ENCODE measurements at regions not wholly inside any gene's neighbourhood (a gene's known extent, or its start where the extent isn't known, plus 50 kb on each side); places are given as distances from the start of the nearest gene placed in this dataset.

DNA sequence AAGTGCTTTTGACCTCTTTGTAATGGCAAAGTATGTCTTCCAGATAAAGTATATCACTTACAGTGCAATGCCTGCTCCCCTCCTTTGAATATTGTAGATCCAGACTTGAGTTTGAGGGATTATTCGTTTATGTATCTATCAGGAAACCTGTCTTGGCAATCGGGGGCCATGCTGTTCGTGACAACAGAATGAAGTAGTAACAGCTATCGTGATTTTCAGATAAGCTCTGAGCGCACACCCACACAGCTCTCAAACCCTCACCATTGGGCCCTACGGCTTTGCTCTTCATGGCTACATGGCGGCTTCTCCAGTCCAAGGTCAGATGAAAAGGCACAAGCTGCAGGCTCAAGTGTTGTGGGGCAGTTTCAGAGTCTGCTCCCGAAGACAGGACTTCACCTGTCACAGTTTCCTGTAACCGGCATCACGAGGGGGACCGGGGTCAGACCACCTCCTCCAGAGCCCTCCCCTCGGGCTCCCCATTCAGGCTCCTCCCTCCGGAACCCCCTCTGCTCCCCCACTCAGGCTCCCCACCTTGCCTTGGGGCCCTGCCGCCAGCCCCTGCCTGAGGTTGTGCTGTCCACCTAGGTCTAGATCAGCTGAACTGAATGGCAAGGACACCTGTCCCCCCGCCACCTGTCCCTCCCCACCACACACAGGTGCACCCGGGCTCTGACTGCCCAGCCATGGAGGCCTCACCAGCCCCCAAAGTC, 292.5 kb upstream of the SALL3 start:
- POLR2A ChIA-PET, result no interaction called here
- CTCF ChIA-PET, result no interaction called here

DNA sequence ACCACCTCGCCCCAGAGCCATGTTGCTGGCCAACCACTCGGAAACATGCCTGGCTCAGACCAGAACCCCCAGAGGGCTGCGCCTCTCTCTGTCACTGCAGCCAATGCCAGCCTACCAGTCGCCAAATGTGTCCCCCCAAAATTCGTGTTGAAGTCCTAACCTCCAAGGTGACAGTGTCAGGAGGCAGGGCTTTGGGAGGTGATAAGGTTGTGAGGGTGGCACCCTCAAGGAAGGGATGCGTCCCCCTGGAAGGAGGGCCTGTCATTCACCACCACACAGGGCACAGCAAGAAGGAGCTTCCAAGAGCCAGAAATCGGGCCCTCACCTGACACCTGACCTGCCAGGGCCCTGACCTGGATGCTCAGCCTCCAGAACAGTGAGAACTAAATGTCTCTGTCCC, 291.9 kb upstream of the SALL3 start:
- ChIA-PET POLR2A (no interaction called here), CTCF (no interaction called here)

DNA sequence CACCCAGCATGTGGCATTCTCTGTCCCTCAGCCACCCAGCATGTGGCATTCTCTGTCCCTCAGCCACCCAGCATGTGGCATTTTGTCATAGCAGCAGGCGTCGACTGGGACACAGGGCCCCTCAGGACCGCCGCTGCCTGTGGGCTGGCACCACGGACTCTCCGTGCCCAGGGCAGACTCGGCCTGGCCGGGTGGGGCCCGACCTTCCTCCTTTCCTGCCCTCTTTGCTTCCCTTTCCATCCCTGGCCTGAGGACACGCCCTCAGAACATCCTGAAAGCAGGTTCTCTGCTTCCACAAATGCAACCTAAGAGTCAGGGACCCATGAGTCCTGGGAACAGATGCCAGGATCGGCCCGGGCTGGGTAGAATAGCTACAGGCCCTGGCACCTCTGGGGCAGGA, 291.4 kb upstream of the SALL3 start:
- POLR2A ChIA-PET, result no interaction called here
- CTCF ChIA-PET, result no interaction called here

DNA sequence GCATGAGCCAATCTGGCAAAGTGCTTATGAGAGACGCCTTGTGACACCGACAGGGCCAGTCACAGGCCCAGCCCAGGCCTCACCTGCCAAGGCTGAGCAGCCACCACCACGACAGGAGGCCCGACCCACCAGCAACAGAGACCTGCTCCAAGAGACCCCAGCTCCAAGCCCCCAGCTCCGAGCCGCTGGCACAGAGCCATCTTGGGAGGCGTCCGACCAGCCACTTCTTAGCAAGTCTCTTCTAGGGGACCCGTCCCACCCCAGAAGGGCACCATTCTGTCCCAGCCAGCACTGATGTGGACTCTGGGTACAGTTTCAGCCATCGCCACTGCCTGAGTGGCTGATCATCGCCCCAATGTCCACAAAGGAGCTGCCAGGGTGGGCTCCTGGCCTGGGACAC, 290.7 kb upstream of the SALL3 start:
- CTCF ChIA-PET, result interaction anchor here (0.6 kb wide), 1 partner anchor 14 kb away, joined by 3 read pairs; no protein-coding TSS in a partner anchor
- POLR2A ChIA-PET, result no interaction called here

DNA sequence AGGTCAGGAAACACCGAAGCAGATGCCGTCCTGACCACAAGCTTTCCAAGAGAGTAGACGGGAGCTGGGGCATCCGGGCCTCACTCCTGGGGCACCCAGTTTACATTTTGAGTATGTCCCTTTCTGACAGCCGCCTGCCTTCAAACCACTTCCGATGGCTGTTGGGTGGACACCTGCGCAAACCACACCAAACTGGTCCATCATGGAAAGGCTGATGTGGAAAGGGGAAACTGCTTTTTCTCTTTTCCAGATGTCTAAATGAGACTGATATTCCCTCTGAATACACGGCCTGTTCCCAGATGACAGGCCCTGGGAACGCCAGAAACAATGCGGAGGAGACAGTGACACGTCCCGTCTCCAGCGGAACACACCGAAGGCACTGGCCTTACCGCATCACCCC, 290.0 kb upstream of the SALL3 start:
- CTCF ChIA-PET, result no interaction called here
- POLR2A ChIA-PET, result no interaction called here

DNA sequence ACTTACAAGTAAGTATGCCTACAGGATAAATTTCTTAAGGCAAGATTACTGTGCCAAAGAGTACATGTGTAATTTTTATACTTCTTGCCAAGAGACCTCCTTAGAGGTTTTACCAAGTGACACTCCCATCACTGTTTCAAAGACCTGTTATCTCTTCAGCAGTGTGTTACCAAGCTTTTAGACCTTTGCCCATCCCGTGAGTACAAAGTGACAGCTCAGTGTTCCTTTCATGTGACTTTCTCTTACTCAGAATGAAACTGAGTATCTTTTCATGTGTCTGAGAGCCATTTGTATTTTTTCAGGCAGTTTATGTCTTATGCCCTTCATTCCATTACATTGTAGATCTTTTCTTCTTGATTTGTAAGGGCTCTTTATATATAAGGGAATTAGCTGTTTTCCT, 287.5 kb upstream of the SALL3 start:
- POLR2A ChIA-PET, result no interaction called here
- CTCF ChIA-PET, result no interaction called here

DNA sequence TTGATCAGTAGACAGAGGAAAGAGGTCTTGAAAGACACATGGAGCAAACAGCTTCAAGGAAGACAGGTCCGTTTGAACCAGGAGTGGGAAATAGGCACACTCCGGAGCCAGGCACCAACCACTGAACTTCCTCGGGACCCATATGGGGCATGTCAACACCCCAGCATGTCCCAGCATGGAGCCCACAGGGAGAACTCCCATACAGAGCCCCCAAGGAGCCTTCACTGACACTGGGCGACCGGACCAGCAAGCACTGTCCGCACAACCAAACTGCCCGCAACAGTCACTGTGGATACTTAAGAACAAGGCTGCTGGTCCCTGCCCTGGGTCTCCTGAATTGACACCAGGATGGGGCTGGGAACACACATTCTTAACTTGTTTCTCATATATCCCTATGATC, 286.2 kb upstream of the SALL3 start:
- ChIA-PET CTCF (no interaction called here), POLR2A (no interaction called here)

DNA sequence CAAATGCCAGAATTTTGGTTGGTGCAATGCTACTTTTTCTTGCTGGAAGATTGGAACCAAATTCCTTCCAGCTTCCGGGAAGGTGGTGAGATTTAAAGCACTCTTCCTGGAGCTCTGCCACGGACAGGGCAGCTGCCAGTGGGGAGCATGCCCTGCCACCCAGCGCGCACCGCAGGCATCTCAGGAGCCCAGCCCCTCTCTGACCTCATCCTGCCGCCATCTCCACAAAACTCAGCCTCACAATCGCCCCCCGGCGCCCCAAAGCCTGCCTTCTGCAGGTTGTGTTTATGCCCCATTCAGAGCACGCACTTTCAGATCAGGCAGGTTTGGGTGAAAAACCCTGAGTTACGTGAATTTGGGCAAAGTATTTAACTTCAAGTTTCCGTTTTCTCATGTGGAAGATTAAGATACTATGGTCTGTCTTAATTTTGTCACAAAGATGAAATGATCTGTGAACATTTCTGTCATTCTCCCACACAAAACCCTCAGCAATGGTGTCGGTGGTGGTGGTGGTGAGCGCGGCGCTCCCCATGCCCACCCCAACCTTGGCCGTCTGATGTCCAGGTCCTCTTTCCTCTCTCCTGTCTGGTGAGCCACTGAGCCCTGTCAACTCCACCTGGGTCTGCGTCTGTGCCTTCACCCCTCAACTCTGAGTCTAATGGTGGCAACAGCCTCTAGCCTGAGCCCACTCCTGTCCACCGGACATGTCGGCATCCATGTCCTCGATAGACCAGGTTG, 282.8 kb upstream of the SALL3 start:
- CTCF ChIA-PET, result no interaction called here
- POLR2A ChIA-PET, result no interaction called here

DNA sequence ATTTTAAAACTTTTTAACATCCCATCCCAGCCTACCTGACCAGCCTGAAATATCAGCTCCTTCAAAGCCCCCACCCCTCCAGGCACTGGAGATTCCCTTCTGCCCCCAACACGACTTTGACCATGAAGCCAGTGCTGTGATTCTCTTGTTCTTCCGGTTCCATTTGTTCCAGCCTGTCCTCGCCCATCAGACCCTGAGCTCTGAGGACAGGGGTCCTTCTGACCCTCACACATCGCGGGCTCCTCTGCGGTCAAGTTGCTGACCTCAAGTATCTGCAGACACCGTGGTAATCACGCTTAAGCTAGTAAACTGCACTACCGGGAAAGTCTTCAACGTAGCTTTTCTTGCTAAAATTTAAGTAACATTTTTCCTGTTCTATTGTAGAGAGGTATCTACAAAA, 282.2 kb upstream of the SALL3 start:
- CTCF ChIA-PET, result no interaction called here
- POLR2A ChIA-PET, result no interaction called here

DNA sequence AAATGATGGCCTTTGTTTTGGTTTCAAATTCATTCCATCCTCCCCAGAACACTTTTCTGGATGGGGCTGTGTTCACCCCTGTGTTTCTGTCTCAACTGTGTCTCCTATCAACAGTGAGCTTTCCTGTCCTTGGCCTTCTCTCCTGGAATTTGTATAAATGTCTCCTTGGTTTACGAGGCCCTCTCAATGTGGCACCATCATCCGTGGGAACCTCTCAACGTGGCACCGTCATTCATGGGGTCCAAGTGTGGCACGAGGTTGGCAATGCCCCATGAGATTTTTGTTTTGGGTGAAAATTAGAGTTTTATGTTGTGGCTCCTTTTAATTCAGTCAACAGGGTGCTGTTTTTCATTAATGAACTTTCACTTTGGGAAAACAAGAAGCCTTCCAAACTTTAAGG, 280.7 kb upstream of the SALL3 start:
- CTCF ChIA-PET, result no interaction called here
- POLR2A ChIA-PET, result no interaction called here

DNA sequence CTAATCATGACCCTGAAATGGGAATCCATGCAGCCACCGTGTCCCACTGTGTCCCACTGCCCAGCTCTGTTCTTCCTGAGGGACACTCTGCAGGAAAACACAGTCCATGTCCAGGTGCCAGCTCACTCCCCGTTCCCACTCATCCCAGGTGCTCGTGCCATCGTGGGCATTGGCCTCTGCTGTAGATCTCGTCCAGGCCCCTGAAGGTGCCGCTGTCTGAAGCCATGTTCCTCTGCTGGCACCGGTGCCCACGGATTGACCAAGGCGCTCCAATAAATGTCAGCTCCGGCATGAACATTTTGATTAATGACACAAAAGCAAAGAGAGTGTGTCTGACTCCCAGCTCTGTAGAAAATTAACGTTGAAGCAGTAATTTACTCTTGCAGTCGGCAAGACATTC, 280.1 kb upstream of the SALL3 start:
- ChIA-PET POLR2A (no interaction called here), CTCF (no interaction called here)

DNA sequence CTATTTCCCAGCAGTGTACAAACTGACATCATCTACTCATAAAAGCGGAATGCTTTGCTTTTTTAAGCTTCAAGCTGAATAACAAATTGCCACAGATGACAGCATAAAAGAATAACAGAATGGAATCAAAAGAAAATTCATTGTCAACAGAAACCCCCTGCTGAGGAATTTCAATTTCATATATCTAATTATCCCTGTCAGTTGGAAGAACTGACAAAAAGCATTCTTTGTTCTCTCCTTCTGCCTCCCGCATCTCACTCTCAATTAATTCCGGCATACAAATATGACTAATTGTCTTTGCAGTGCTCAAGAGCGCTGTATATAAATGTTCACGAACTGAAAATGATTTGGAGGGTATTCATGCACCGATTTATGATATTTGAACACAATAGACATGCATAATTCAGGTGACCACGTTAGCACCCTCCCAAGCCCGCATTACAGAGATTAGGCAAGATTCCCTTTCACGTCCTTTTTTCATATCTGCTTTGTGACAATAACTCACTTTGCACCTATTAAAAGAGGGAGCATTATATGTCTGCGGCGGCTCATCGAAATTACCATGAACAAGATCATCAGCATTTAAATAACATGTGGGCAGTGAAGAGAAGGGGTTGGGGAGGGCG, 277.7 kb upstream of the SALL3 start:
- CTCF ChIA-PET, result no interaction called here
- POLR2A ChIA-PET, result no interaction called here

DNA sequence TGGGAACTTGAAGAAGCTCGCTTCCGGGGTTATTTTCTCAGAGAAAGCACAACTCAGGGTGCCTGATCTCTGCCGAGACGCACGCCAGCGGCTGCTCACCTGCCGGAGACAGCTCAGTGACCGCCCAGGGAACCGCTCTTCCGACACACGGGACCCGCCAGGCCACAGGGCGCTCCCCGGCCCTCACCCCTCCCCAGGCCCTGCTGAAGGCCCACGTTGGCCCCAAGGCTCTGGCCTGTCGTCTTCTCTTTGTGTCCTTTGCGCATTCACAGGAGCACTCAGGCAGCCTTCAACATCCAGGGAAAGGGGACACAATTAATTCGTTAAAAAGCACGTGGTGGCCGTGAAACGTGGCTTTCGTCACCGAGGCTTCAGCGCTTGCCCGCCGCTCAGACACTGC, 276.3 kb upstream of the SALL3 start:
- CTCF ChIA-PET, result interaction anchor here (1.2 kb wide), 1 partner anchor 14 kb away, joined by 3 read pairs; no protein-coding TSS in a partner anchor
- POLR2A ChIA-PET, result no interaction called here

DNA sequence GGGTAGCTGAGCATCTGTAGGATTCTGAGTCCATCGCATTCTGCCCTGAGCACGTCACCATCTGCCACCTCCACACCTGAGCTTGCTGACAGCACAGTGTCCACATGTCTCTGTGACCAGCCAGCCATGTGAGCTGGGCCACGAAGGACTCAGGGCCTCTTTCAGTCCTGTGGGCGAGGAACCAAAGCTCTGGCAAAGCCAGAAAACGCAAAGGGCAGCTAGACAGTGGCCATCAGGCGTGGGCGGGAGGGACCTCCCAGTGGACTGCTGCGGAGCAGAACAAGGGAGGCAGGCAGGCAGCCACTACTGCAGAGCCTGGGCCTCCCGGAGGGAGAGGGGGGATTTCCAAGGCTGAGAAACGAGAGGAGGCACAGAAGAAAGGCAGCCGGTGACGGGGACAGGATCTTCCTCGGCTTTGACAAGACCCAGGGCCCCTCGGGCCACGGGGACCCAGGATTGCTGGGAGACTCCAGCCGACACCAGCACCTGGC, 274.6 kb upstream of the SALL3 start:
- CTCF ChIA-PET, result no interaction called here
- POLR2A ChIA-PET, result no interaction called here

DNA sequence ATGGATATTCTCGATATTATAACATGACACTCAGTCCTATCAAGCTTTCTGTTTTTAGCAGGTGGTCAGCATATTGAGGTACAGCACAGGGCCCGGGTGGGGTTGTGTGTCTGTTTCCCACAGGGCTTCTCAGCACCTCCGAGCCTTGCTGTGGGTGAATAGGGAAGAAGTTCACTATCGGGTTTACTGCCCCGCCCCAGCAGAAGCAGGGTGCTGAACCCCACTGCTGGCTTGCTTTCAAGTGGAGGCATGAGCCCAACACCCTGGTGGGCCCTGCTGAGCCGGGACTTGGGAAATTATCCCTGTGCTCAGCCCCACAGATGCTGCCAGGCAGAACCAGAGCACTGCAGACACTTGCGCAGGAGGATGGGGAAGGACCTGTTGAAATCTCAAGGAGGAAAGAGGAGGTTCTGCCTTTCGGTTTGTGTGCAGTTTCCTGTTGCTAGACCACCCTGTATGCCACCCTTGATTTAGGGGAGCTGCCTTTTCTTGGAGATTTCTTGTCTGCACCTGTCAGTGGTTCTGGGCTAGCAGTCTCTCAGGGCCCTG, 270.3 kb upstream of the SALL3 start:
- CTCF ChIA-PET, result no interaction called here
- POLR2A ChIA-PET, result no interaction called here

DNA sequence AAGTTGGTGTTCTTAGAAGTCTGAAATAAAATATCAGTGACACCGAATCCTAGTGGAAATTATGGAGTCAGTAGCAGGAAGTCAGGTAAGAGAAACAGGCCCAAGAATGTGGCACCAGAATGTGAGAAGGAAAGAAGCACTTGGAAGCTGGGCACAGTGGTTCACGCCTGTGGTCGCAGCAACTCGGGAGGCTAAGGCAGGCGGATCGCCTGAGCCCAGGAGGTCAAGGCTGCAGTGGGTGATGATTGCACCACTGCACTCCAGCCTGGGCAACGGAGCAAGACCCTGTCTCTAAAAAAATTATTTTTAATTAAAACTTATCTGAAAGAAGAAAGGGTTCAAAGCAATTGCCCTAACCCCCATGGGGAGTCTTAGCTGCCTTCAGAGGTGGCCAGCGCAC, 268.3 kb upstream of the SALL3 start:
- ChIA-PET POLR2A (no interaction called here), CTCF (no interaction called here)

DNA sequence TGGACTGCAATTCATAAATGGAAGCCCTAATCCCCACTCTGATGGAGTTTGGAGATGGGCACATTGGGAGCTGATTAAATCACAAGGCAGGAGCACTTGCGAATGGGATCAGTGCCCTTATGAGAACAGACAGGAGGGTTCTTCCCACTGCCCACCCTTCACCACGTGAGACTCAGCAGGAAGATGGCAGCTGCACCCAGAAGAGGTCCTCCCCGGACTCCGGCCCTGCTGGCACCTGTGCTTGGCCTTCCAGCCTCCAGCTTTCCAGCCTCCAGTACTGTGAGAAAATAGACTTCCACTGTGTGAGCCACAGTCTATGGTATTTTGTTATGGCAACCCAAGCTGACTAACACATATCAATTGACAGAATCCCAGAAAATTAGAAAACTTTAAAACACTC, 267.6 kb upstream of the SALL3 start:
- ChIA-PET POLR2A (no interaction called here), CTCF (no interaction called here)

DNA sequence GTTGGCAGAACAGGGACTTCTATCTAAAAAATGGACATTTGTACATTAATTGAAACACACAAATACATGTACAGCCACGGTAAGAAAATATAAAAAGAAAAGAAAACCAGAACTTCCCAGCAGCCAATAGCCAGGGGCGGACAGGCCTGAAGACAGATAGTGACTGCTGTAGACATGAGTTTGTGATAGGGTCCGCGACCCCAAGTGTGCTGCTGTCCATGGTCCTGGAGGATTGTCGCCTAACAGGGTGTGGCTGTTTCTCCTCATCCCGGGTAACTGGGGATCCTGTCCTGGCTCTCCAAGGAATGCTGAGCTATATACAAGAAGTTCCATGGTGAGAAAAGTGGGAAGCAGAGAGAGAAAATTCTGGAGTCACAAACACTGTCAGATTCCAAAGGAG, 266.5 kb upstream of the SALL3 start:
- CTCF ChIA-PET, result no interaction called here
- POLR2A ChIA-PET, result interaction anchor here (0.6 kb wide), 1 partner anchor 188 kb away, joined by 3 read pairs; no protein-coding TSS in a partner anchor

DNA sequence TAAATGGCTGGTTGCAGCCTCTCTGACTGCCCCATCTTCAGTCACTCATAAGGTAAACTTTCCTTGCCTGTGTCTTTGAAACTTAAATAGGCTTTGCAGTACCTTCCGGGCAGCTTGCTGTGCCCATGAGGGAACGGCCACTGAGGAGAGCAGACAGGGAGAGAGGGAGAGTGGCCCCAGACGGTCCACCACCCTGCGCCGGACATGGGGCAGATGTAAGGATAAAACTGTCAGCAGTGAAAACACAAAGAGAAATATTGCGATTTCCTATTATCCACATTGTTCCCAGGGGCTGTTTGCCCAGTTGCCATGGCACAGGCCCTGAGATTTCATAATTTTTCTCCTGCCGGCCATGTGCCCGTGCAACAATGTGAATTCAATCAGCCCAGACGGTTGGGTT, 265.9 kb upstream of the SALL3 start:
- POLR2A ChIA-PET, result no interaction called here
- CTCF ChIA-PET, result no interaction called here

DNA sequence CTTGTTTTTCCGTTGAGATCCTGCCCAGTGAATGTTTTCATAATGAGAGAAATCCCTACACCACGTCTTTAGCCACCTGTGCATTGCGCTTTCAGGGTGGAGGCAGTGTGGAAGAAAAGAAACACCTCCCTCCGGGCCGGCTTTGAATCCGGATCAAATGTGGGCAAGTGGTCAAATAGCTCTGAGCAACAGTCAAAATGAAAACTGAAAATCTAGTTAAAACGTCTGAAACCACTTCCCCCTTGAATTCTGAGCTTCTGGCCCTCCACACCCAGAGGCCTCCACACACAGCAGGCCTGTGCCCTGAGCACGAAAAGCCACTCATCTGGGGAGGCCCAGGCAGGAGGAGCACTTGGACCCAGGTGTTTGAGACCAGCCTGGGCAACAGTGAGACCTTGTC, 263.6 kb upstream of the SALL3 start:
- ChIA-PET POLR2A (no interaction called here), CTCF (no interaction called here)

DNA sequence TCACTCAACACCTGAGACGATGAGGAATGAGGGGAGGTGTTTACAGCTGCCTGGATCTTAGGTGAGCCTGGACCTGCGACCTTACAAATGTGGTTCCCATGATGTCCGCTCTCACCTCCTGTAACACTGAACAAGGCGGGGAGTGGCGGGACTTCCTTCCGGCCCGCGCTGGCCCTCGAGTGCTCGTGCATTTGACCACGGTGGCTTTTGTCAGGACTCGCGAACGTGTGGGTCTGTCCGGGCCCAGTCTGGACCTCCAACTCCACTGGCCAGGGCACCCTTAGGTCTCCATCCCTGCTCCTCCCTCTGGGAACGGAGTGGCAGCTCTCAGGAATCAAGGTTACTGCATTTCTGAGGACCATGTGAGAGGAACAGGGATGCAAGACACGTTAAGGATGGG, 263.0 kb upstream of the SALL3 start:
- ChIA-PET CTCF (no interaction called here), POLR2A (no interaction called here)
